Astrocyte (in vitro differentiated cells and primary cell): ENCODE measurements at regions not wholly inside any gene's neighbourhood (a gene's known extent, or its start where the extent isn't known, plus 50 kb on each side); places are given as distances from the start of the nearest gene placed in this dataset.

ENCODE experiments used
- DNase-seq: peaks from one replicate; pipeline ENCODE4 v3.0.0-alpha.2; 2010; ENCODE audit warnings: low read depth
- FAIRE-seq: peaks from 2 replicates; lab custom pipeline; 2011; peaks lifted over from hg19 to GRCh38; lab: Jason Lieb, UNC
- H2AFZ ChIP-seq: 2 replicates; pipeline ENCODE4 v1.6.0; 2012; ENCODE audit warnings: low read depth, low read length, inconsistent platforms
- H3K27ac ChIP-seq: 2 replicates; pipeline ENCODE4 v1.5.1; 2011; ENCODE audit warnings: low read depth, low read length, inconsistent platforms
- H3K27me3 ChIP-seq: 2 replicates; pipeline ENCODE4 v1.6.0; 2011; ENCODE audit warnings: low read length, inconsistent platforms; ENCODE audit not compliant: insufficient read depth
- H3K36me3 ChIP-seq: 2 replicates; pipeline ENCODE4 v1.5.1; 2011; ENCODE audit warnings: low read length, inconsistent platforms; ENCODE audit not compliant: insufficient read depth
- H3K4me1 ChIP-seq: 2 replicates; pipeline ENCODE4 v1.5.1; 2011; ENCODE audit warnings: low read length, inconsistent platforms; ENCODE audit not compliant: insufficient read depth
- H3K4me2 ChIP-seq: 2 replicates; pipeline ENCODE4 v1.6.0; 2012; ENCODE audit warnings: low read length, inconsistent platforms
- H3K4me3 ChIP-seq: 2 replicates; pipeline ENCODE4 v1.5.1; 2011; ENCODE audit warnings: low read depth, mild to moderate bottlenecking, low read length, inconsistent platforms; ENCODE audit not compliant: insufficient read depth
- H3K79me2 ChIP-seq: 2 replicates; pipeline ENCODE4 v1.6.0; 2012; ENCODE audit warnings: mild to moderate bottlenecking, low read length, inconsistent platforms; ENCODE audit not compliant: insufficient read depth
- H3K9ac ChIP-seq: 2 replicates; pipeline ENCODE4 v1.6.0; 2012; ENCODE audit warnings: mild to moderate bottlenecking, low read length, inconsistent platforms
- H3K9me3 ChIP-seq: 2 replicates; pipeline ENCODE4 v1.5.1; 2012; ENCODE audit warnings: low read depth, mild to moderate bottlenecking, low read length, inconsistent platforms; ENCODE audit not compliant: insufficient read depth
- H4K20me1 ChIP-seq: 2 replicates; pipeline ENCODE4 v1.6.0; 2012; ENCODE audit warnings: low read length, inconsistent platforms; ENCODE audit not compliant: insufficient read depth
- H3K27ac Mint-ChIP-seq: one replicate; pipeline ENCODE4 v1.8.0; 2021; ENCODE audit warnings: mild to moderate bottlenecking, mixed read lengths; ENCODE audit not compliant: unreplicated experiment
- H3K27me3 Mint-ChIP-seq: one replicate; pipeline ENCODE4 v1.8.0; 2021; ENCODE audit warnings: low read depth, mixed read lengths; ENCODE audit not compliant: unreplicated experiment
- H3K36me3 Mint-ChIP-seq: one replicate; pipeline ENCODE4 v1.8.0; 2021; ENCODE audit warnings: low read depth, mixed read lengths; ENCODE audit not compliant: unreplicated experiment
- H3K4me1 Mint-ChIP-seq: one replicate; pipeline ENCODE4 v1.8.0; 2021; ENCODE audit warnings: low read depth, mixed read lengths; ENCODE audit not compliant: unreplicated experiment
- H3K4me3 Mint-ChIP-seq: one replicate; pipeline ENCODE4 v1.8.0; 2021; ENCODE audit warnings: mild to moderate bottlenecking, moderate library complexity, mixed read lengths; ENCODE audit not compliant: unreplicated experiment
- H3K9me3 Mint-ChIP-seq: one replicate; pipeline ENCODE4 v1.8.0; 2021; ENCODE audit warnings: mild to moderate bottlenecking, mixed read lengths; ENCODE audit not compliant: unreplicated experiment
- EZH2 ChIP-seq: IDR thresholded peaks from 2 replicates; pipeline ENCODE4 v1.6.1; 2012; ENCODE audit warnings: mild to moderate bottlenecking, low read length, inconsistent platforms; ENCODE audit not compliant: insufficient read depth
- TF ChIP-seq, protein P1 (sequence below): IDR thresholded peaks from 2 replicates; pipeline ENCODE4 v1.5.1; 2011; ENCODE audit warnings: low read depth, mild to moderate bottlenecking, inconsistent platforms, low read length, moderate library complexity; ENCODE audit not compliant: insufficient read depth

DNA sequence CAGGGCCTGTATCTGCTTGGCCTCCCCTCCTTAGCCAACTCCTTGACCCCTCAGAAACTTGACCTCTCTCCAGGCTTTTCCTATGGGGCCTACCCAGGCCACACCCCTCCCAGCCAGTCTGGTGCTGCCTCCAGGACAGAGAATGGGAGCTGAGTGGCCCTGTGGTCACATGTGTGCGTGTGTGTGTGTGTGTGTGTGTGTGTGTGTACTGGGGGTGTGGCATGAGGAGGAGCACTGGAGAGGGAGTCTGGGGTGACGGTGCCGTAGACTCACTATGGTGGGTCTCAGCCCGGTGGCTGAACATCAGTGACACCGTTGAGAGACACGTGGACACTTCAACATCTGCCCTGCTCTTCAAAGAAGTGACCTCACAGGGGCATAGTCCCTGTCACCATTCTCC, 180.4 kb downstream of the ENGASE start:
- Histone ChIP-seq H2AFZ (no peak overlapping the region), H3K4me2 (no peak overlapping the region), H3K4me1 (no peaks in the 10 kb centered on the region), H3K9me3 (no peaks in the 10 kb centered on the region), H4K20me1 (no peaks in the 10 kb centered on the region), H3K9ac (no peak overlapping the region), H3K27ac (no peak overlapping the region), H3K27me3 (no peaks in the 10 kb centered on the region), H3K36me3 (no peaks in the 10 kb centered on the region), H3K79me2 (no peaks in the 10 kb centered on the region), H3K4me3 (no peak overlapping the region)
- Mint-ChIP-seq H3K9me3 (no peaks in the 10 kb centered on the region), H3K27me3 (peaks cover 73% of the 10 kb centered on the region), H3K4me3 (no peak overlapping the region), H3K36me3 (no peaks in the 10 kb centered on the region), H3K4me1 (no peaks in the 10 kb centered on the region), H3K27ac (no peak overlapping the region)
- no peak for DNase-seq
- FAIRE-seq = no peak
- TF ChIP-seq, protein P1, sequence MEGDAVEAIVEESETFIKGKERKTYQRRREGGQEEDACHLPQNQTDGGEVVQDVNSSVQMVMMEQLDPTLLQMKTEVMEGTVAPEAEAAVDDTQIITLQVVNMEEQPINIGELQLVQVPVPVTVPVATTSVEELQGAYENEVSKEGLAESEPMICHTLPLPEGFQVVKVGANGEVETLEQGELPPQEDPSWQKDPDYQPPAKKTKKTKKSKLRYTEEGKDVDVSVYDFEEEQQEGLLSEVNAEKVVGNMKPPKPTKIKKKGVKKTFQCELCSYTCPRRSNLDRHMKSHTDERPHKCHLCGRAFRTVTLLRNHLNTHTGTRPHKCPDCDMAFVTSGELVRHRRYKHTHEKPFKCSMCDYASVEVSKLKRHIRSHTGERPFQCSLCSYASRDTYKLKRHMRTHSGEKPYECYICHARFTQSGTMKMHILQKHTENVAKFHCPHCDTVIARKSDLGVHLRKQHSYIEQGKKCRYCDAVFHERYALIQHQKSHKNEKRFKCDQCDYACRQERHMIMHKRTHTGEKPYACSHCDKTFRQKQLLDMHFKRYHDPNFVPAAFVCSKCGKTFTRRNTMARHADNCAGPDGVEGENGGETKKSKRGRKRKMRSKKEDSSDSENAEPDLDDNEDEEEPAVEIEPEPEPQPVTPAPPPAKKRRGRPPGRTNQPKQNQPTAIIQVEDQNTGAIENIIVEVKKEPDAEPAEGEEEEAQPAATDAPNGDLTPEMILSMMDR = no peak
- no peak for TF ChIP-seq EZH2

DNA sequence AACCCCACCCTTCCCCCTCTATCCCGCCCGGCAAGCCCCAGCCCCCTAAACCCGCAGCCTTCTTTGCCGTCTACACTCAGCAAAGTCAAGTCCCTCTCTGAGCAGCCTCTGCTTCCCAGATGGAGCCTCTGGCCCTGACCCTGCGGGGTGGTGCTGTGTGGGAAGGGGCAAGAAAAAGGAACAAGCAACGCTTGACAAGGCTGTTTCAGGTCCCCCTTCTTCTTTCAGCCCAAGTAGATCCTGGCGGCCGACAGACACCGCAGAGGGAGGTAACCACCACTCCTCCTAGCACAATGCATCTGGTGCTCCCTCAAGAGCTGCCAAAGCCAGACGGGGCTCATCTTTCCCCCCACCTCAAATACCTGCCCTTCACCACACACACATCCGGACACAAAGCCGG, 178.3 kb downstream of the ENGASE start:
- Mint-ChIP-seq H3K9me3 (no peaks in the 10 kb centered on the region), H3K27me3 (peaks cover 70% of the 10 kb centered on the region), H3K27ac (no peak overlapping the region), H3K4me1 (no peaks in the 10 kb centered on the region), H3K36me3 (no peaks in the 10 kb centered on the region), H3K4me3 (no peak overlapping the region)
- TF ChIP-seq, protein P1 = no peak
- no peak for TF ChIP-seq EZH2
- Histone ChIP-seq H3K27me3 (no peaks in the 10 kb centered on the region), H3K36me3 (no peaks in the 10 kb centered on the region), H3K9me3 (no peaks in the 10 kb centered on the region), H3K4me2 (no peak overlapping the region), H3K9ac (no peak overlapping the region), H2AFZ (no peak overlapping the region), H3K27ac (no peak overlapping the region), H3K4me3 (no peak overlapping the region), H3K79me2 (no peaks in the 10 kb centered on the region), H3K4me1 (no peaks in the 10 kb centered on the region), H4K20me1 (no peaks in the 10 kb centered on the region)
- FAIRE-seq (no peak), DNase-seq (no peak)

DNA sequence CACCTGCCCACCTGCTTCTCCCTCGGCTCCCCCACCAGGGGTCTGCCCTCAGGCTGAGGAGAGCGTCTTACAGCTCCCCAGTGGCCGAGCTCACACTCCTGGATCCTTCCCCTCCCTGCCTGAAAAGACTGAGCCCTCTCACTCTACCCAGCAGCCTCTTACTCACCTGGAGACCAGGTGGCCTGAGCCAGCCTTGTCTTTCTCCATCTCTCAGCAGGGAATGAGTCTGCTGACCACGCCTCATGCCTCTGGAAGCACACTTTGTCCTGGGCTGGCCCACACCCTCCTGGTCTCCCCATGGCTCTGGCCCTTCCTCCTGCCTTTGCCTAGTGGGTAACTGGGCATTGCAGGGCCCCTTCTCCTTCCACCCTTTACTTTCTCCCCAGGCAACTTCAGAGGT, 177.2 kb downstream of the ENGASE start:
- no peak for DNase-seq
- Mint-ChIP-seq H3K4me3 (no peak overlapping the region), H3K36me3 (no peaks in the 10 kb centered on the region), H3K27me3 (peaks cover 66% of the 10 kb centered on the region), H3K4me1 (no peaks in the 10 kb centered on the region), H3K27ac (no peak overlapping the region), H3K9me3 (no peaks in the 10 kb centered on the region)
- Histone ChIP-seq H3K79me2 (no peaks in the 10 kb centered on the region), H3K9me3 (no peaks in the 10 kb centered on the region), H3K4me1 (no peaks in the 10 kb centered on the region), H2AFZ (no peak overlapping the region), H3K9ac (no peak overlapping the region), H3K4me2 (no peak overlapping the region), H3K27me3 (no peaks in the 10 kb centered on the region), H4K20me1 (no peaks in the 10 kb centered on the region), H3K27ac (no peak overlapping the region), H3K4me3 (no peak overlapping the region), H3K36me3 (no peaks in the 10 kb centered on the region)
- no peak for FAIRE-seq
- TF ChIP-seq, protein P1 = no peak
- TF ChIP-seq EZH2 = no peak
